ENCODE measurements at regions not wholly inside any gene's neighbourhood (a gene's known extent, or its start where the extent isn't known, plus 50 kb on each side); places are given as distances from the start of the nearest gene placed in this dataset.

- in situ Hi-C loops (cut with MboI; ENCODE audit: low sequenced_read_pairs in 4 of 4), result no loop called here
- Histone ChIP-seq H3K27ac (no peak overlapping the region), H3K36me3 (no peaks in the 10 kb centered on the region), H3K9me3 (no peaks in the 10 kb centered on the region), H3K4me3 (no peak overlapping the region), H3K4me1 (no peaks in the 10 kb centered on the region), H3K27me3 (no peaks in the 10 kb centered on the region)
- ATAC-seq, result no peak
- DNase-seq, result no peak
- intact Hi-C loops (cut with DNase I; ENCODE audit: low total_unique reads), result no loop called here
- TF ChIP-seq POLR2A (IDR thresholded peaks at IDR 0.05) (no peak), CTCF (IDR thresholded peaks at IDR 0.05 in 4 of 5, conservative IDR thresholded peaks at IDR 0.05 in 1 of 5) (no peak)
These were observed 709.7 kb upstream of the LRRC4C start for GRCh38 chr11:42169191-42169590.

GRCh38 chr11:42170601-42171000 is 711.1 kb upstream of the LRRC4C start:
- Histone ChIP-seq H3K4me1 (no peaks in the 10 kb centered on the region), H3K4me3 (no peak overlapping the region), H3K9me3 (no peaks in the 10 kb centered on the region), H3K36me3 (no peaks in the 10 kb centered on the region), H3K27ac (no peak overlapping the region), H3K27me3 (no peaks in the 10 kb centered on the region)
- intact Hi-C loops (cut with DNase I; ENCODE audit: low total_unique reads) (no loop called here), in situ Hi-C loops (cut with MboI; ENCODE audit: low sequenced_read_pairs in 4 of 4) (no loop called here)
- ATAC-seq (no peak), DNase-seq (no peak)
- no peak for TF ChIP-seq POLR2A (IDR thresholded peaks at IDR 0.05)

- in situ Hi-C loops (cut with MboI; ENCODE audit: low sequenced_read_pairs in 4 of 4) (no loop called here), intact Hi-C loops (cut with DNase I; ENCODE audit: low total_unique reads) (no loop called here)
- H3K4me1 ChIP-seq, result no peaks in the 10 kb centered on the region
- ATAC-seq, result no peak
- no peaks in the 10 kb centered on the region for H3K27me3 ChIP-seq
- no peak overlapping the region for H3K4me3 ChIP-seq
- no peak for DNase-seq
- TF ChIP-seq CTCF (IDR thresholded peaks at IDR 0.05 in 4 of 5, conservative IDR thresholded peaks at IDR 0.05 in 1 of 5) (no peak), POLR2A (IDR thresholded peaks at IDR 0.05) (no peak)
- no peaks in the 10 kb centered on the region for H3K9me3 ChIP-seq
- no peak overlapping the region for H3K27ac ChIP-seq
- no peaks in the 10 kb centered on the region for H3K36me3 ChIP-seq
These were observed 711.6 kb upstream of the LRRC4C start for GRCh38 chr11:42171046-42171445.

GRCh38 chr11:42172441-42172840 is 713.0 kb upstream of the LRRC4C start:
- Histone ChIP-seq H3K36me3 (no peaks in the 10 kb centered on the region), H3K4me3 (no peak overlapping the region), H3K4me1 (no peaks in the 10 kb centered on the region), H3K9me3 (no peaks in the 10 kb centered on the region), H3K27ac (no peak overlapping the region), H3K27me3 (no peaks in the 10 kb centered on the region)
- TF ChIP-seq CTCF (IDR thresholded peaks at IDR 0.05 in 4 of 5, conservative IDR thresholded peaks at IDR 0.05 in 1 of 5) (no peak), POLR2A (IDR thresholded peaks at IDR 0.05) (no peak)
- DNase-seq, result no peak
- intact Hi-C loops (cut with DNase I; ENCODE audit: low total_unique reads) (no loop called here), in situ Hi-C loops (cut with MboI; ENCODE audit: low sequenced_read_pairs in 4 of 4) (no loop called here)
- no peak for ATAC-seq

DNA sequence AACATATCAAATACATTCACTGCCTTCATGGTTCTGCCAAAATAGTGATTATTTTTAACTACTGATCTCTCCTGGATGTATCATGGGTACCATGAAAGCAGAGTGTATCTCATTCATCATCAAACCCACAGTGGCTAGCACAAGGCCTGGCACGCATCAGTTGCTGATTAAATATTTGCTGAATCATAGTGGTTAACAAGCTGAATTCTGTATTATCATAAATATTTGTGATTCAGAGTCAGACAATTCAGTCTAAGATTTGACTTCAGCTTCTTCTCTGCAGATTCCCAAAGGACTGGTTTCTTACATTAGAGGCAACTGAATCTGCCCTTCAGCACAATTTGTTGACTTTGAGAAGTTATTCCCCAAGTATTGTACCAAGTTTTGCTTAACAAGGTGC is 715.8 kb upstream of the LRRC4C start:
- H3K4me1 ChIP-seq, result no peaks in the 10 kb centered on the region
- no peaks in the 10 kb centered on the region for H3K27me3 ChIP-seq
- no peaks in the 10 kb centered on the region for H3K9me3 ChIP-seq
- in situ Hi-C loops (cut with MboI; ENCODE audit: low sequenced_read_pairs in 4 of 4) (no loop called here), intact Hi-C loops (cut with DNase I; ENCODE audit: low total_unique reads) (no loop called here)
- no peak overlapping the region for H3K4me3 ChIP-seq
- H3K36me3 ChIP-seq, result no peaks in the 10 kb centered on the region
- no peak for ATAC-seq
- DNase-seq, result no peak
- no peak for TF ChIP-seq CTCF (IDR thresholded peaks at IDR 0.05 in 4 of 5, conservative IDR thresholded peaks at IDR 0.05 in 1 of 5)
- TF ChIP-seq POLR2A (IDR thresholded peaks at IDR 0.05), result no peak
- no peak overlapping the region for H3K27ac ChIP-seq
